ENCODE measurements at regions not wholly inside any gene's neighbourhood (a gene's known extent, or its start where the extent isn't known, plus 50 kb on each side); places are given as distances from the start of the nearest gene placed in this dataset.

GRCh38 chr4:24158031-24158430 is 268.2 kb upstream of the PPARGC1A start:
- no peak overlapping the region for H3K27ac ChIP-seq (ENCODE audit: low read length)
- WGBS (ENCODE audit: insufficient coverage): 89% methylated on average over 1 of the region's 1 CpG
- DNase-seq: no peak

DNA sequence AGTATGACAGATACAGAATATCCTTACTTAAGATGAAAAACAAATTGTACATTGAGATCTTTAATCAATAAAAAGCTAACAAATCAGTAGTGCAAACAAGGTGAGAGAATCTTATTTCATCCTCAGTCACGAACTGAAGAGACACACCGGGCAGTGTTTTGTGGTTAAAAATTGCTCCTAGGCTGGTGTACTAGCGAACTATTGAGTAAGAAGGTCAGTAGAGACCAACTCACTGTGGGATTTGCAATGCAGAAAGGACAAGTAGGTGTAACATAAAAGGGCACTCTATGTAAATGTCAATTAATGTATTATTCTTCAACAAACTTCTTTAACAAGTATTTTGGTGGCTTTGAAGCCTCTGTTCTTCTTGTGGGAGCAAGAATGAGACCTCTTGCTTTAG is 260.2 kb upstream of the PPARGC1A start:
- Histone ChIP-seq H3K27ac (ENCODE audit: low read length) (no peak overlapping the region), H3K27me3 (ENCODE audit: control insufficient read depth, insufficient read depth, low read length) (no peaks in the 10 kb centered on the region), H3K4me1 (ENCODE audit: control insufficient read depth, insufficient read depth, low read length) (no peaks in the 10 kb centered on the region), H3K4me3 (ENCODE audit: low read length) (no peak overlapping the region), H3K9me3 (ENCODE audit: control insufficient read depth, insufficient read depth, low read length) (no peaks in the 10 kb centered on the region), H3K36me3 (ENCODE audit: control insufficient read depth, insufficient read depth, low read length) (no peaks in the 10 kb centered on the region)
- Mint-ChIP-seq H3K4me3 (no peak overlapping the region), H3K9me3 (peaks cover 5 to 14% of the 10 kb centered on the region in 2 donors), H3K4me1 (no peaks in the 10 kb centered on the region), H3K27me3 (ENCODE audit: low read depth in 2 of 2) (no peaks in the 10 kb centered on the region), H3K36me3 (no peaks in the 10 kb centered on the region), H3K27ac (no peak overlapping the region)
- intact Hi-C loops (cut with micrococcal nuclease): no loop called here
- DNase-seq (no peak), ATAC-seq (no peak)
- TF ChIP-seq, protein P1, sequence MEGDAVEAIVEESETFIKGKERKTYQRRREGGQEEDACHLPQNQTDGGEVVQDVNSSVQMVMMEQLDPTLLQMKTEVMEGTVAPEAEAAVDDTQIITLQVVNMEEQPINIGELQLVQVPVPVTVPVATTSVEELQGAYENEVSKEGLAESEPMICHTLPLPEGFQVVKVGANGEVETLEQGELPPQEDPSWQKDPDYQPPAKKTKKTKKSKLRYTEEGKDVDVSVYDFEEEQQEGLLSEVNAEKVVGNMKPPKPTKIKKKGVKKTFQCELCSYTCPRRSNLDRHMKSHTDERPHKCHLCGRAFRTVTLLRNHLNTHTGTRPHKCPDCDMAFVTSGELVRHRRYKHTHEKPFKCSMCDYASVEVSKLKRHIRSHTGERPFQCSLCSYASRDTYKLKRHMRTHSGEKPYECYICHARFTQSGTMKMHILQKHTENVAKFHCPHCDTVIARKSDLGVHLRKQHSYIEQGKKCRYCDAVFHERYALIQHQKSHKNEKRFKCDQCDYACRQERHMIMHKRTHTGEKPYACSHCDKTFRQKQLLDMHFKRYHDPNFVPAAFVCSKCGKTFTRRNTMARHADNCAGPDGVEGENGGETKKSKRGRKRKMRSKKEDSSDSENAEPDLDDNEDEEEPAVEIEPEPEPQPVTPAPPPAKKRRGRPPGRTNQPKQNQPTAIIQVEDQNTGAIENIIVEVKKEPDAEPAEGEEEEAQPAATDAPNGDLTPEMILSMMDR (IDR thresholded peaks at IDR 0.05): no peak
- 70% methylated on average over 3 of the region's 3 CpGs for WGBS (ENCODE audit: insufficient coverage)

More at GRCh38 chr4:24158031-24158430, 268.2 kb upstream of the PPARGC1A start:
- H3K4me1 ChIP-seq (ENCODE audit: control insufficient read depth, insufficient read depth, low read length): no peaks in the 10 kb centered on the region
- TF ChIP-seq, protein P1 (IDR thresholded peaks at IDR 0.05): no peak
- H3K9me3 Mint-ChIP-seq: peaks cover 12 to 21% of the 10 kb centered on the region in 2 donors
- H3K27me3 Mint-ChIP-seq (ENCODE audit: low read depth in 2 of 2): no peaks in the 10 kb centered on the region
- no peaks in the 10 kb centered on the region for H3K36me3 Mint-ChIP-seq
- intact Hi-C loops (cut with micrococcal nuclease): no loop called here
- no peaks in the 10 kb centered on the region for H3K27me3 ChIP-seq (ENCODE audit: control insufficient read depth, insufficient read depth, low read length)
- H3K4me3 Mint-ChIP-seq: no peak overlapping the region
- no peak overlapping the region for H3K4me3 ChIP-seq (ENCODE audit: low read length)
- no peak overlapping the region for H3K27ac Mint-ChIP-seq
- no peaks in the 10 kb centered on the region for H3K9me3 ChIP-seq (ENCODE audit: control insufficient read depth, insufficient read depth, low read length)
- H3K36me3 ChIP-seq (ENCODE audit: control insufficient read depth, insufficient read depth, low read length): no peaks in the 10 kb centered on the region
- H3K4me1 Mint-ChIP-seq: no peaks in the 10 kb centered on the region
- ATAC-seq: no peak

DNA sequence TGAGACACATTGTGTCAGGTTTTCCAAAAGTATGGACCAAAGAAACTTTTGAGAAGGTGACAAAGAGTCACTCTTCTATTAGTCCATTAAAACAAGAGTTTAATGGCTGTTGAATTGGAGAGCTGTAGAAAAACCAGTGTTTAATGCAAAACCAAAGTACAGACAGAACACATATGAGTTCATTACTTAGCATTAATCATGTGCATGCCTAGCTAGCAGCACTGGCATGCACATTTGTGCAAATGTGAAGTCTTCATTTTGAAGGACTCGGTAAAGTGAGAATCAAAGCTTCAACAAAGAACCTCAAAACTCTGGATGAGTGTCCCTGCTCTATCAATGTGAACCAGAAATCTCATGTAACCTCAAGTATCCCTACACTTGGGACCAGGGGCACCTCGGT is 256.3 kb upstream of the PPARGC1A start:
- H3K9me3 Mint-ChIP-seq: peaks cover 5 to 10% of the 10 kb centered on the region in 2 donors
- intact Hi-C loops (cut with micrococcal nuclease): no loop called here
- no peak overlapping the region for H3K4me3 ChIP-seq (ENCODE audit: low read length)
- no peaks in the 10 kb centered on the region for H3K36me3 Mint-ChIP-seq
- no peaks in the 10 kb centered on the region for H3K4me1 ChIP-seq (ENCODE audit: control insufficient read depth, insufficient read depth, low read length)
- H3K27ac ChIP-seq (ENCODE audit: low read length): no peak overlapping the region
- TF ChIP-seq, protein P1 (IDR thresholded peaks at IDR 0.05): no peak
- H3K27me3 Mint-ChIP-seq (ENCODE audit: low read depth in 2 of 2): no peaks in the 10 kb centered on the region
- no peaks in the 10 kb centered on the region for H3K36me3 ChIP-seq (ENCODE audit: control insufficient read depth, insufficient read depth, low read length)
- DNase-seq (no peak), ATAC-seq (no peak)
- H3K27ac Mint-ChIP-seq: no peak overlapping the region
- no peaks in the 10 kb centered on the region for H3K27me3 ChIP-seq (ENCODE audit: control insufficient read depth, insufficient read depth, low read length)
- H3K4me1 Mint-ChIP-seq: no peaks in the 10 kb centered on the region
- WGBS (ENCODE audit: insufficient coverage): 77% methylated on average over 2 of the region's 2 CpGs
- H3K4me3 Mint-ChIP-seq: no peak overlapping the region
- H3K9me3 ChIP-seq (ENCODE audit: control insufficient read depth, insufficient read depth, low read length): no peaks in the 10 kb centered on the region

GRCh38 chr4:24145591-24145990 is 255.7 kb upstream of the PPARGC1A start:
- Mint-ChIP-seq H3K36me3 (no peaks in the 10 kb centered on the region), H3K4me3 (no peak overlapping the region), H3K27ac (no peak overlapping the region), H3K27me3 (ENCODE audit: low read depth in 2 of 2) (no peaks in the 10 kb centered on the region), H3K4me1 (no peaks in the 10 kb centered on the region), H3K9me3 (peaks cover 2 to 7% of the 10 kb centered on the region in 2 donors)
- intact Hi-C loops (cut with micrococcal nuclease): no loop called here
- H3K27me3 ChIP-seq (ENCODE audit: control insufficient read depth, insufficient read depth, low read length): no peaks in the 10 kb centered on the region
- DNase-seq (no peak), ATAC-seq (no peak)
- TF ChIP-seq, protein P1 (IDR thresholded peaks at IDR 0.05): no peak
- no peaks in the 10 kb centered on the region for H3K36me3 ChIP-seq (ENCODE audit: control insufficient read depth, insufficient read depth, low read length)
- WGBS (ENCODE audit: insufficient coverage): 80% methylated on average over 5 of the region's 6 CpGs
- H3K9me3 ChIP-seq (ENCODE audit: control insufficient read depth, insufficient read depth, low read length): no peaks in the 10 kb centered on the region
- H3K4me1 ChIP-seq (ENCODE audit: control insufficient read depth, insufficient read depth, low read length): no peaks in the 10 kb centered on the region
- no peak overlapping the region for H3K4me3 ChIP-seq (ENCODE audit: low read length)
- no peak overlapping the region for H3K27ac ChIP-seq (ENCODE audit: low read length)
